ENCODE measurements at regions not wholly inside any gene's neighbourhood (a gene's known extent, or its start where the extent isn't known, plus 50 kb on each side); places are given as distances from the start of the nearest gene placed in this dataset.
"Not testable (repeated sequence)": the region's sequence is repeated elsewhere in the genome, so short reads cannot be mapped to it uniquely, and the experiment has no call there.

DNA sequence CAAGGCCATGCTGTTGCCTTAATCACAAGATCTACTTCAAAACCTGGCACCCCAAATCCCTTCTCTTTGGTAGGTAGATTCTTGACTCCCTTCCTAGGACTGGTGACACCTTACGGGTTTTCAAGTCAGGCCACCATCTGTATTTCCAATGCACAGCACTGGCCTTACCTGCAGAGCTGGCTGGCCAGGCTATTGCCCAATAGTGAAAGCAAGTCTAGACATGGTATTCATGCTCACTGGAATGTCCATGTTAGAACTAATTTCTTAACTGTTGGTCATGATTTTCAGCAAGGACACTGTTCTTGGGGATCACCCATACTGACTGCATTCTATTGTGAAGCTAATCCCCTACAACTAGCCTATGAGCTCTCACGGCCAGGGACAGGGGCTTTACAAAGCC is 313.1 kb upstream of the RNF32 start:
- Histone ChIP-seq H3K4me1 (no peaks in the 10 kb centered on the region), H3K27me3 (no peaks in the 10 kb centered on the region), H3K4me3 (no peak overlapping the region), H3K9me3 (no peaks in the 10 kb centered on the region), H3K27ac (no peak overlapping the region), H3K36me3 (no peaks in the 10 kb centered on the region)
- TF ChIP-seq, protein P1, sequence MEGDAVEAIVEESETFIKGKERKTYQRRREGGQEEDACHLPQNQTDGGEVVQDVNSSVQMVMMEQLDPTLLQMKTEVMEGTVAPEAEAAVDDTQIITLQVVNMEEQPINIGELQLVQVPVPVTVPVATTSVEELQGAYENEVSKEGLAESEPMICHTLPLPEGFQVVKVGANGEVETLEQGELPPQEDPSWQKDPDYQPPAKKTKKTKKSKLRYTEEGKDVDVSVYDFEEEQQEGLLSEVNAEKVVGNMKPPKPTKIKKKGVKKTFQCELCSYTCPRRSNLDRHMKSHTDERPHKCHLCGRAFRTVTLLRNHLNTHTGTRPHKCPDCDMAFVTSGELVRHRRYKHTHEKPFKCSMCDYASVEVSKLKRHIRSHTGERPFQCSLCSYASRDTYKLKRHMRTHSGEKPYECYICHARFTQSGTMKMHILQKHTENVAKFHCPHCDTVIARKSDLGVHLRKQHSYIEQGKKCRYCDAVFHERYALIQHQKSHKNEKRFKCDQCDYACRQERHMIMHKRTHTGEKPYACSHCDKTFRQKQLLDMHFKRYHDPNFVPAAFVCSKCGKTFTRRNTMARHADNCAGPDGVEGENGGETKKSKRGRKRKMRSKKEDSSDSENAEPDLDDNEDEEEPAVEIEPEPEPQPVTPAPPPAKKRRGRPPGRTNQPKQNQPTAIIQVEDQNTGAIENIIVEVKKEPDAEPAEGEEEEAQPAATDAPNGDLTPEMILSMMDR (IDR thresholded peaks at IDR 0.05): no peak
- ATAC-seq (peak; percentile 60), DNase-seq (peak in 1 of 4 donors; percentile 13)
- intact Hi-C loops (cut with DNase I): no loop called here

DNA sequence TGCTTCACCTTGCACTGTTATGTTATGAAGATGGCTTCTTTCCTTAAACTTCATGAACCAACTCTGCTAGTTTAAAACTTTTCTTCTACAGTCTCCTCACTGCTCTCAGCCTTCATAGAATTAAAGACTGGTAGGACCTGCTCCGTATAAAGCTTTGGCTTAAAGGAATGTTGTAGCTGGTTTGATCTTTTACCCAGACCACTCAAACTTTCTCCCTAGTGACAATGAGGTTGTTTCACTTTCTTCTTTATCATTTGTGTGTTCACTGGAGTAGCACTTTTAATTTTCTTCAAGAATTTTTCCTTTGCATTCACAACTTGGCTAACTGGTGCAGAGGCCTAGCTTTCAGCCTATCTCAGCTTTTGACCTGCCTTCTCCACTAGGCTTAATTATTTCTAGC is 316.4 kb upstream of the RNF32 start:
- Histone ChIP-seq H3K4me3 (no peak overlapping the region), H3K36me3 (no peaks in the 10 kb centered on the region), H3K9me3 (no peaks in the 10 kb centered on the region), H3K4me1 (no peaks in the 10 kb centered on the region), H3K27ac (no peak overlapping the region), H3K27me3 (no peaks in the 10 kb centered on the region)
- TF ChIP-seq, protein P1 (IDR thresholded peaks at IDR 0.05): no peak
- intact Hi-C loops (cut with DNase I): no loop called here
- ATAC-seq (no peak), DNase-seq (peak in 1 of 4 donors; percentile 60)

DNA sequence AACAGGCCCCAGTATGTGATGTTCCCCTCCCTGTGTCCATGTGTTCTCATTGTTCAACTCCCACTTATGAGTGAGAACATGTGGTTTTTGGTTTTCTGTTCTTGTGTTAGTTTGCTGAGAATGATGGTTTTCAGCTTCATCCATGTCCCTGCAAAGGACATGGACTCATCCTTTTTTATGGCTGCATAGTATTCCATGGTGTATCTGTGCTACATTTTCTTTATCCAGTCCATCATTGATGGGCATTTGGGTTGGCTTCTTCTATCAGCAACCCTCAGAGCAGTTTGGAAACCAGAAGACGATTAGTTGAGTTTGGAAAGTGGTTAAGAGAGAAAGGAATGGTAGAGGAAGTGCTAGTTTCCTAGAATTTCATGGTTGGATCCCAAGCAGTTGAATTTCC is 319.1 kb upstream of the RNF32 start:
- H3K4me1 ChIP-seq; H3K27me3 ChIP-seq; DNase-seq; ATAC-seq; intact Hi-C loops (cut with DNase I); H3K4me3 ChIP-seq; H3K27ac ChIP-seq; H3K9me3 ChIP-seq; H3K36me3 ChIP-seq: not testable (repeated sequence)

DNA sequence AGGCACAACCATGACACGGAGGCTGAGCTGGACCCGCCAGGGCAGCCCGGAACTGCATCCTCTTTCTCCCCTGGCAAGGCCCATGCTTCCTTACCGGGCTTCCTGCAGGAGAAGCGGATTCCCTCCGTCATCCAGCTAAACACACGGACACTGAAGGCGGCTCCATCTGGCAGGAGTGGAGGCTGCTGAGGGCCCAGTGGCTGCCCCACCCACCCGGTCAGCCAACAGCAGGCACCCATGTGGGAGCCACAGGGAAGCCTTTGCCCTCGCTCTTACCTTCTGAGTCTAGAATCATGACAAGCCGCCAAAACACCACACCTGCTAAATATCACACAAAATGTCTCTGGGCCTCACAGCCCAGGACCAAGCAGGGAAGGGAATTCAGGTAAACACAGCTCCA is 321.6 kb upstream of the RNF32 start:
- Histone ChIP-seq H3K4me1 (no peaks in the 10 kb centered on the region), H3K4me3 (no peak overlapping the region), H3K36me3 (no peaks in the 10 kb centered on the region), H3K9me3 (no peaks in the 10 kb centered on the region), H3K27ac (no peak overlapping the region), H3K27me3 (no peaks in the 10 kb centered on the region)
- DNase-seq: no peak
- ATAC-seq: no peak
- TF ChIP-seq, protein P1 (IDR thresholded peaks at IDR 0.05): no peak
- intact Hi-C loops (cut with DNase I): no loop called here

DNA sequence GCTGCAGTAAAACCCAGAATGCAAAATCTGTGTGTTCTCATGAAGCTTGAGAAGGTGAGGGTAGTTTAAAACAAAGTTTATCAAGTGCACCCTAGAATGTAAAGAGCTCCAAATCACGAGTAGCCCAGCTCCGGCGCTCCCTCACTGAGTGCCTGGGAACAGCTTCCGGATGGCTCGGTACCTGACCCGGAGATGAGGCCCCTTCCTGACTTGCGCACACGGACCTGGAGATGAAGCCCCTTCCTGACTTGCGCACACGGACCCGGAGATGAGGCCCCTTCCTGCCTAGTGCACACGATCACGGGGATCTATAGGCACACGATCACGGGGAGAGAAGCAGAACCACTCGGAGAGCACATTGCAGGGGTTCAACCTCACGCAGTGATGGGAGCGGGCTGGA is 322.1 kb upstream of the RNF32 start:
- H3K27ac ChIP-seq: no peak overlapping the region
- intact Hi-C loops (cut with DNase I): no loop called here
- TF ChIP-seq, protein P1 (IDR thresholded peaks at IDR 0.05): no peak
- H3K9me3 ChIP-seq: no peaks in the 10 kb centered on the region
- ATAC-seq (no peak), DNase-seq (no peak)
- H3K27me3 ChIP-seq: no peaks in the 10 kb centered on the region
- H3K4me3 ChIP-seq: no peak overlapping the region
- no peaks in the 10 kb centered on the region for H3K36me3 ChIP-seq
- no peaks in the 10 kb centered on the region for H3K4me1 ChIP-seq

DNA sequence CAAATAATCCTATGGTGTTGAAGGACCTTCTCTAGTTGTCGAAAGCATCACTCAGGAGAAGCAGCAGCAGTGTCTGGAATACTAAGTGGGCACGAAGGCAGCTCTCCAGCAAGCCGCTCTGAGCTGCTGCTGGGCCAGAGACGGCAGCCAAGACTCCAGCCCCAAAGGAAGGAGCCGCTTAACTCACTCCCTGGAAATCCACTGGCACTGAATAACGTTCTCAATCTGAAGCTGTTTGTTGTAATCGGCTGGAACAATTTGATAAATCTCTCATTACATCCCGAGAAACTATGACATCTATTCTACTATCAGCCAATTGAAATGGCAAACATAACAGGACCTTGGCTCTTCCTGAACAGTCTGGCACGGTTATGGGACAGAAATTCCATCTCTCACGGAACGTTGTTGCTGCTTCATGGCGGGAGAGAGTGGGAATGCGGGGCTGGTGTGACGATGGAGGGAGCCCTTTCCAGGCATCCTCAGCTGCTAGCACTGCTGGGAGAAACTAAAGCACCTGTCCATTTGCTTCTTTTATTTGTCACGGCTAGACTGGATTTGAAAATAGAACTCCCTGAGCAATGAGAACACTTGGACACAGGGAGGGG is 331.5 kb upstream of the RNF32 start:
- no peak overlapping the region for H3K27ac ChIP-seq
- ATAC-seq: no peak
- TF ChIP-seq, protein P1 (IDR thresholded peaks at IDR 0.05): no peak
- intact Hi-C loops (cut with DNase I): no loop called here
- H3K9me3 ChIP-seq: no peaks in the 10 kb centered on the region
- no peaks in the 10 kb centered on the region for H3K4me1 ChIP-seq
- no peaks in the 10 kb centered on the region for H3K27me3 ChIP-seq
- no peaks in the 10 kb centered on the region for H3K36me3 ChIP-seq
- H3K4me3 ChIP-seq: no peak overlapping the region
- DNase-seq: no peak

Data from left lung (tissue), 4 donors.